ENCODE measurements at regions not wholly inside any gene's neighbourhood (a gene's known extent, or its start where the extent isn't known, plus 50 kb on each side); places are given as distances from the start of the nearest gene placed in this dataset.
"Not testable (repeated sequence)": the region's sequence is repeated elsewhere in the genome, so short reads cannot be mapped to it uniquely, and the experiment has no call there.

DNA sequence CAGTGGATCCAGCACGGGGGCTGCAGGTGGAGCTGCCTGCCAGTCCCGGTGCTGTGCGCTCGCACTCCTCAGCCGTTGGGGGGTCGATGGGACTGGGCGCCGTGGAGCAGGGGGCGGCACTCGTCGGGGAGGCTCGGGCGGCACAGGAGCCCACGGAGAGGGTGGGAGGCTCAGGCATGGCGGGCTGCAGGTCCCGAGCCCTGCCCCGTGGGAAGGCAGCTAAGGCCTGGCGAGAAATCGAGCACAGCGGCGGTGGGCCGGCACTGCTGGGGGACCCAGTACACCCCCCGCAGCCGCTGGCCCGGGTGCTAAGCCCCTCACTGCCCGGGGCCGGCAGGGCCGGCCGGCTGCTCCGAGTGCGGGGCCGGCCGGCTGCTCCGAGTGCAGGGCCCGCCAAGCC lies 52.3 kb upstream of the MARK1 start:
- not testable (repeated sequence) for DNase-seq

DNA sequence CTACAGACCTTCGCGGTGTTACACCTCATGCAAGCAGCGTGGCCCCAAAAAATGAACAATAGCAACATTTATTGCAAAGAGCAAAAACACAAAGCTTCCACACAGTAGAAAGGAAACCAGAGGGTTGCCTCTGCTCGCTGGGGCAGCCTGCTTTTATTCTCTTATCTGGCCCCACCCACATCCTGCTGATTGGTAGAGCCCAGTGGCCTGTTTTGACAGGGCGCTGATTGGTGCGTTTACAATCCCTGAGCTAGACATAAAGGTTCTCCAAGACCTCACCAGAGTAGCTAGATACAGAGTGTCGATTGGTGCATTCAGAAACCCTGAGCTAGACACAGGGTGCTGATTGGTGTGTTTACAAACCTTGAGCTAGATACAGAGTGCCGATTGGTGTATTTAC lies 52.8 kb upstream of the MARK1 start:
- not testable (repeated sequence) for DNase-seq

DNA sequence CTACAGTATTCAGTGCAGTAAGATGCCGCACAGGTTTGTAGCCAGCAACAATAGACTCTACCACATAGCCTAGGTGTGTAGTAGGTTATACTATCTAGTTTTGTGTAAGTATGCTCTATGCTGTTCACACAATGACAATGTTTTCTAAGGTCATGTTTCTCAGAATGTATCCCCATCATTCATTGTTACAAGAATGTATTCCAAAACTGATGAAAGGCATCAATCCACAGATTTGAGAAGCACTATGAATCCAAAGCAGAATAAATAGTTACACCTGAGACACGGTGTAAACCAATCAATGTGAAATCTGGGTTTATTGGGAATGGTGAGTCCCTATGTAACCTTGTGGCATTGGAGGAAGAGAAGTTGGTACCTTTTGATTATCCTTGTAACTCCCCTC lies 54.5 kb upstream of the MARK1 start:
- DNase-seq, result no peak

DNA sequence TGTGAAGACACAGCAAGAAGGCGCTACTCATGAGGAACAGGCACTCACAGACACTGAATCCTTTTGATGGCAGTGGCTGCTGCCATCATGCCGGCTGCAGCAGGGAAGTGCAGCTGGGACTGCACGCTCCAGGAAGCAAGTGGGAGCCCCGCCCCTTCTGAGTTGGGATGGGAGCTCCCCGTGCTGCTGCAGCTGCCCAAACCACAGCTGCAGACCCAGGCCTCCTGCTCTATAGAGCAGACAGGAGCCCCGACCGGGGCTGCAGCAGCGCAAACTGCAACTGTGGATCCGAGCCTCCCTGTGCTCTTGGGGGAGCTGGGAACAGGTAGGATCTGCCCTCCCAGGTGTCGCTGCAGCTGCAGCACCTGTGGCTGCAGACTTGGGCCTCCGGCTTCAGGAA lies 65.2 kb upstream of the MARK1 start:
- no peak for DNase-seq

DNA sequence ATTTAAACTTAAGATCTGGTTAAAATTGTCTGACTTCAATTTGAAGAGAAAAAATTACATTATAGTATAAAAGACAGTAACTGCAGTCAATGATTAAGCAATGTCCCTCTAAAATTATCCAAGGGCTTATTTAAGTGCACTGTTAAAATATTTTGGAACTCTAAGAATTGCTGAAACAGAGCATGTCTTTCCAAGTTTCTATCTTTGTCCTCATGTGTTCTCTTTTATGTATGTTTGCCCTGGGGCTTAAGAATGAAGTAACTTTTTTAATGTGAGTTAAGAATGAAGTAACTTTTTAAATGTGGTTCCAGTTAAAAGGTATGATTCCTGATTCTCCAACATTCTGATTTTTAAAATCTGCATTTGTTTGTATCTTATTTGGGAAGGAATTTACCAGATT lies 69.0 kb upstream of the MARK1 start:
- DNase-seq, result no peak

DNA sequence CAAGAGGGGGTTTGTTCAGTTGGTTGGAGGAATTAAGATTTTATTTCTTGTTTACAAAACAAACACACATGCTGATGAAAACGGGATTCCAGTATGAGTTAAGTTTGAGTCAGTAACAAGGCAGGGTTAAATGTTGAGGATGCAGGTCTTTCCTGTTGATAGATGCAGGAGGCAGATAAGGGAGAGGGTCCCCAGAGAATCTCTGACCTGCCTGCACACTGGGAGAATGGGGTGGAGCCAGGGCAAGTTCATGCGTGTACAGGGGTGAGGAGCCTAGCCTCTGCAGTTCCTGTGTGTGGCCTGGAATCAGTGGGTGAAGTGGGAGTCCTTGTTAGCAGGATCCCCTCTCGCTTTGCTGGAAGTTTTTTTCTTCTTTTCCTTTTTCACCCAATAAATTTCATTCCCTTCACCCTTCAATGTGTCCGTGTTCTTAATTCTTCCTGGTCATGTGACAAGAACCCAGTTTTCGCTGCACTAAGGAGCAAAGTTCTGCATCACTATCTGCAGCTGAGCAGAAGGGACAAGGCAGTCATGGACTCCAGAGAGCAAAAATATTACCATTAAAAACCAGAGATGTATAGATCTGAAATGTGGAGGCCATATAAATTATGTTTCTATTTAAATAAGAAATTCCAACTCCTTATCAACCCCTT lies 69.9 kb upstream of the MARK1 start:
- DNase-seq, result no peak

DNA sequence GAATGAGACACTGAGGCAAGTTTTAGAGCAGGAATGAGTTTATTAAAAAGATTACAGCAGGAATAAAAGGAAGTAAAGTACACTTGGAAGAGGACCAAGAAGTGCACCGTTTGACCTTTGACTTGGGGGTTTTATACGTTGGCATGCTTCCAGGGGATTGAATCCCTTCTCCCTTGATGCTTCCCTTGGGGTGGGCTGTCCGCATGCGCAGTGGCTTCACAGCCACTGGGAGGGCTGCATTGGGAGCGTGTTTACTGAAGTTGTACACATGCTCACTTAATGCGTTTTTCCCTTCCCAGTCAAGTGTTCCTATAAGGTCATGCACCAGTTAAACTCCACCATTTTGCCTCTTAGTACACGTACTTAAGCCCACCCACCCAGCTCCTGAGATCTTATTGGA lies 72.4 kb upstream of the MARK1 start:
- no peak for DNase-seq

DNA sequence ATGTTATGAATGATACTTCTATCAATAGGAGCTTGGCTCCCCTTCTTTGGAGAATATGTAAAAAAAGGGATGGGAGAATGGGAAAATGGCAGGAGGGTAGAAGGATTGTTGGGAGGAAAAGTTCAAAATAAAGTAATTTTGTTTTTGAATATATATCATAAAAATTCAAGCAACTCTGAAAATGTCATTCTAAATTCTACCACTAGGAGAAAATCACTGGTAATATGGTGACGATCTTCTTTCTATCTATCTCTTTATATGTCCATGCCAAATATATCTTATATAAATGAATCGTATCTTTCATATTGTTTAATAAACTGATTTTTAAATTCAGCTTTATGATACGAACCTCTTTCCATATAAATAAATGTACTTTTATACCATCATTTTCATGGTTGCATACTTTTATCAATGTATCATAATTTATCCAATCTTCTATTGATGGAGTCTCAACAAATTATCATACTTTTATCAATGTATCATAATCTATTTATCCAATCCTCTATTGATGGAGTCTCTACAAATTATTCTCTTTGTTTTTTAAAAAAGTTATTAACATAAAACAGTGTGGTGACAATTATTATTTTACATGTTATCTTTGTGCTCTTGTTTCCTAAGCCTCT lies 73.7 kb upstream of the MARK1 start:
- no peak for DNase-seq

DNA sequence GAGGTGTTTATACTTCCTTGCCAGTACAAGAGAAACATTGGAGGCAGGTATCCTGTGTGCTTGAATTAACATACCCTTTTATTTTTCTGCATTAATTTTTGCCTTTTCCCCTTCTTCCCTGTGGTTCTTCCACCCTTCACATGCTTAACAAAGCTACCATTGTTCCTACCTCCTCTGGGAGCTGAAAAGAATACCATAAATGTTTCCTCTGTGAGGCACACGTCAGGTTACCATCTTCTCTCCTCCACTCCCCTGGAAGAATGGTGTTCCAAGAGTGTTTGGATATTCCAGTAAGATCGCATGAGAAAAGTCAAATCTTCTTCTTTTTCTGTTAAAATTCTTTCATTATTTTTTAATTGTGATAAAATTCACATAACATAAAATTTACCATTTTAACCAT lies 74.6 kb upstream of the MARK1 start:
- DNase-seq, result no peak

DNA sequence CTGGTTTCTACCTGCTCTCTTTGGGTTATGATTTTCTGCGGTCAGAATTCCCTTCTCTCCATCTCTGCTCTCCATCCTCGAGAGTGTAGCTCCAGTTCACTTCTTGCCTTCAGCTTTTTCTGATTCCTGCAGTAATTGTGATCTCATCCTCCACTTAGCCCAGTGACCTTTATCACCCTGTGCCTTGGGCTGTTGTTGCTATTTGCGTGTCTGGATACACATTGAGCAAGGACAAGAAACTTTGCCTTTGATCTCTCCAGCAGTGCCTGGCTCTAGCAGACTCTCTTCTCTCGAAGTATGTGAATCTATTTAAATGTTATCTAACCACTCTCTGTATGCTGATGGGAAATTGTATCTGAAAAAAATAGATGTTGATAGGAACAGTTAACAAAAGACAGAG lies 76.4 kb upstream of the MARK1 start:
- DNase-seq, result no peak

DNA sequence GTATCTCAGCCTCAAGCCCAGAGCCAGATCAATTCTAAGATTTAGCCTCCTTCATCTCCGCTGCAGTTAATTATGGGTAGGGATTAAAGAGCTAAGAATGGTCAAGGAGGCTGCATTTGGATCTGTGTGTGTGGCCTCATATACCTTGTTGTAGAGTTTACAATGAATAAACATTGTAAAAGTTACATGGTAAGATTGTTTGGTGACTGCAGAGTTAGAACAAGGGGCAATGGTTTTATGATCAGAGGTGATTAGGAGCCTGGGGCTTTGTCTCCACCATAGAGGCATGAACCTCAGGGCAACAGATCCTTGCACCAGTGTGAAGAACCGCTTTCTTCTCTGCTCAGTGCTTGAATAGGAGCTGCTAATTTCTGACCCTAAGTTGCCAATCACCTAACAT lies 77.0 kb upstream of the MARK1 start:
- no peak for DNase-seq

DNA sequence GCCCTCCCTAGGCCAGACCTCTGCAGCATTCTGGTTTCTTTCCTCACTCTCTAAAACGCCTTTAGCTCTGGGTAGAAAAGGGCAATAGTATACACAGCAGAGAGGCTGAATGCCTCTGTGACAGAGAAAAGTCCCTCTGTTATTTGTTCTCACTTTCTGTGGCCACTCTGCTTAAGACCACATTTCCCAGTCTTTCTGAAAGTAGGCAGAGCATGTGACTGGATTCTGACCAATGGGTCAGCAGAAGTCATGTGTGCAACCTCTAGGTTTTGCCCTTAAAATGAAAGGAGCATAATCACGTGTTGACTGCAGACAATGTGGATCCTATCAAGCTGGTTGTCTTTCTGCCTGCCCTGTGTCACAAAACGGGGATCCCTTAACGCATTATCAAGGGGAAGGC lies 79.7 kb upstream of the MARK1 start:
- DNase-seq, result no peak

DNA sequence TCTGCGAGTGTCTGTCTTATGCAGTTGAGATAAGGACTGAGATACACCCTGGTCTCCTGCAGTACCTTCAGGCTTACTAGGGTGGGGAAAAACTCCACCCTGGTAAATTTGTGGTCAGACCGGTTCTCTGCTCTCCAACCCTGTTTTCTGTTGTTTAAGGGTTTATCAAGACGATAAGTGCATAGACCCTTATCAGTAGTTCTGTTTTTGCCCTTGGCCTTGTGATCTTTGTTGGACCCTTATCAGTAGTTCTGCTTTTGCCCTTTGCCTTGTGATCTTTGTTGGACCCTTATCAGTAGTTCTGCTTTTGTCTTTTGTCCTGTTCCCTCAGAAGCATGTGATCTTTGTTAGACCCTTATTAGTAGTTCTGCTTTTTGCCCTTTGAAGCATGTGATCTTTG lies 83.3 kb upstream of the MARK1 start:
- DNase-seq, result not testable (repeated sequence)

DNA sequence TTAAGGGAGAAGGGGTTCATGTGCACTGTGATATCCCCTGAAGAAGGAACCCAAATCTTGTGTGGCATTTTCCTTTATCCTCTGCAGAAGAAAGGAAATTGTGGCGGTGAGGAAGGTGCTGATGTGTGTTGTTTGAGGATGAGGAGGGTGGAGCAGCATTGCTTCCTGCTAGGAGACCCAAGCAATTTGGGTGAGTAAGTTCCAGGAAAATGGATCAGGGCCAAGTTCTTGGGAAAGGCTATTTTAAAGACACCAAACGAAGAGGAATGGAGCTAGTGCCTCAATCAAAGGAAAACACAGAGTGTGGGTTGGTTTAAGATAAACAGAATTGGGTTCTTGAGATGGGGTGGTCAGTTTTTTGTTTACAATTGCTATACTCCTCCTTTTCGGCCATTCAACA lies 86.7 kb upstream of the MARK1 start:
- no peak for DNase-seq

DNA sequence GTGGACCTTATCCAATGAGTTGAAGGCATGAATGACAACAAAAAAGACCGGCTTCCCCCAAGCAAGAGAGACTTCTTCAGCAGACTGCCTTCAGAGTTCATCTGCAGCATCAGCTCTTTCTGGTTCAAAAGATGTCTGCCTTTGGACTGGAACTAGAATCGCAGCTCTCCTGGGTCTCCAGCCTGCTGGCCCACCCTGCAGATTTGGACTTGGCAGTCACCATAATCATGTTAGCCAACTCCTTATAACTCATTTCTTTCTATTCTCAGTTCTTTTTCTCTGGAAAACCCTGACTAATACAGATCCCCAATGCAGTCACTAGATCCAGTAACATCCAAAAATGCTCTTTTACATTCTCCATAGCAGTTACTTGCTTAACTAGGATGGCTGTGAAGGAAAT lies 89.2 kb upstream of the MARK1 start:
- no peak for DNase-seq

DNA sequence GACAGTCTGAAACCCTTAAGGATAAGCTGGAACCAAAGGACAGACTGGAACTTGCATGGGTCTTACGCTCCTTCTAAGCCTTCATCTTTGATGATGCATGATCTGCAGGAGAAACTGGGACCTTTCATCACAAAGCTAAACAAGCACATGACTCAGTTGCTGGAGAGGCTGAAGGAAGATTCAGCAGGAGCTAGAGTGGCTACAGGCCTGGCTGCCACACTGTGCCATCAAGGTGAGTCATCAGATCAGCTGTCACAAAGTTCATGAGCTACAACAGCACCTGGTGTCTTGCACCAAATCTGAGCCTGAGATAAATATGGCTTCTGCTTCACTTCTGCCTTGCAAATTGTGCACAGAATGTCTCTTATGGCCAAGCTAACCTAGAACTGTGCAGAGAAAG lies 95.5 kb upstream of the MARK1 start:
- DNase-seq, result no peak

DNA sequence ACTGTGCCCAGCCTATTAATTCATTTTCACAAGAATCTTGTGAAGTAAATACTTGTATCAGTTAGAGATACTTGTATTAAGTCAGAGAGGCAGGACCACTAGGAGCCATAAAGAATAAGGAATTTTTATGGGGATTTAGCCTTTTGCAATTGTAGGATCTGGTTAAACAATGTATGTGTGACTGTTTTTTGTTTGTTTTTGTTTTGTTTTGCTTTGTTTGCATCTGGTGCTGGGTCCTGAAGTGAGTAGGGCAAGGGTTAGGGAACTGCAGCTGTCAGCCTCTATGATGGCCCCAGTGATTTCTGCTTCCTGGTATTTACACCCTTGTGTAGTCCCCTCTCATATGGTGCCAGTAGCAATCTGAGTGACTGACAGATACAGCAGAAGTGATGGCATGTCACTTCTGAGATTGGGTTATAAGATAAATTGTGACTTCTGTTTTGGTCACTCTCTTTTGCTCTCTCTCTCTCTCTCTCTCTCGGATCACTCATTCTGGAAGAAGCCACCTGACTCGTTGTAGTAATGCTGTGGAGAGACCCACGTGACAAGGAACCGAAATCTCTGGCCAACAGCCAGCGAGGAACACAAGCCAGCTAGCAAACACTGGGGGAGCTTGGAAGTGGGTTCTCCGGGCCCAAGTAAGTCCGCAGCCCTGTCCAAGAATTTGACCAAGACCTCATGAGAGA lies 96.2 kb upstream of the MARK1 start:
- no peak for DNase-seq

DNA sequence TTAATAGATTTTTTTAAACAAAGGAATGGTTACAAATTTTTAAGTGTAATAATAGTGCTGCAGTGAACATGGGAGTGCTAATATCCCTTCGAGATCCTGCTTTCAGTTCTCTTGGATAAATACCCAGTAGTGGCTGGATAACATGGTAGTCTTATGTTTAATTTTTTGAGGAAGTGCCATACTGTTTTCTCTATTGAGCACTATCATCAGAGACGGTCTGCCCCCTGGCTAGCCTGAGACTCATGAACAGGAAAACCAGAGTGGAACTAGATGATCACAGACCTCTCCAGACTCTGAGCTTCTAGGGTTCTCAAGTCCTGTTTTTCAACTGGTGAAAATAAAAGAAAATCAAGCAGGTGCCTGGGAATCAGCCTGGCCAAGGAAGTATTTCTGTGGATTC lies 97.3 kb upstream of the MARK1 start:
- no peak for DNase-seq

DNA sequence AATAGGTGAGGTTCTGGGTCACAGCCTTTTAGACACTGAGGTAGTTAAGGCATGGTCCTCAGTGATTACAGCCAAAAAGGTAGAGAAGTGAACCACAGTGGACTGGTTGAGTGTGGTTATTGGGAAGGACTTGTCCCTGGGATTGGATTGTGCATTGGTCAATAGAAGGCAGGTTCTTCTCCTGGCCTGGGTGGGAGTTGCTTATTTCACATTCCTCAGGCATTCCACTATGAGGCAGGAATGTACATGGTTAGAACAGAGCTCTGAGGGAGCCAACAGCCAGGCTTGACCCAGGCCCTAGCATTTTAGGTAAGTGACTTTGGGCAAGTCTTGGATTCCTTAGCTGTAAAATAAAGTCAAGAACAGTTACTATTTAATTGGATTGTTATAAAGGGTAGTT lies 97.9 kb upstream of the MARK1 start:
- no peak for DNase-seq

DNA sequence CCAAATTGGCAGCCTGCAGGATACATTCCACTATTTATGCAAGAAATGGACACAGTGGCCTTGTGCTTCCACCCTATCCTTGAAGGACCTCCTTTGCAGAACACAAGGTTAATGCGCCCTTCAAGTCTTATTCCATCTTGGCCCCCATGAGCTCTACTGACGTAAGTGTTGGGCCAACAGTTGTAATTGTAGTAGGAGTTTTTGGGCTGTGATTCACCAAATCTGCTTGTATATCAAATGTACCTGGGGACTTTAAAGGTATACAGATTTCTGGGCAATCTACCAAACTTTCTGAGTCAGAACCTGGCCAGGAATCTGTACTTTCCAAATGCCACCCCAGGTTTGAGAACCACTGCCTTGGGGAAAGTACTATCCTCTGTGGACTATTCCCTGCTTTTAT lies 100.9 kb upstream of the MARK1 start:
- DNase-seq, result no peak

DNA sequence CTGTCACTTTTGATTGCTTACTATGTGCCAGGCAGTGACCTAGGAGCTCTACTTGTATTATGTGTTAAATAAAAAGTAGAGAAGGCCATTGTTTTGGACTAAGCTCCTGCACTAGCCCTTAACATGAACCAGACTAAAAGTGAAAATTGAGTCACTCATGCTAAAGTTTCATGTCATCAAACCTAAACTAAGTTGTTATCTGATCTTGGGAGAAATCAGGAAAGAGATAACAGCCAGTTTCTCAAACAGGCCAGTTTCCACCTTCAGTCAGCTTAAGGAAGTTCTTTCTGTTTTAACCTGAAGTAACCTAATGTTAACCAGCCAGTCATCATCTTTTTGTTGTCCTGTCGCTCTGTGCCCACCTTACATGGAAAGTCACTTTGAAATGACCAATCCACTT lies 102.1 kb upstream of the MARK1 start:
- DNase-seq, result no peak

DNA sequence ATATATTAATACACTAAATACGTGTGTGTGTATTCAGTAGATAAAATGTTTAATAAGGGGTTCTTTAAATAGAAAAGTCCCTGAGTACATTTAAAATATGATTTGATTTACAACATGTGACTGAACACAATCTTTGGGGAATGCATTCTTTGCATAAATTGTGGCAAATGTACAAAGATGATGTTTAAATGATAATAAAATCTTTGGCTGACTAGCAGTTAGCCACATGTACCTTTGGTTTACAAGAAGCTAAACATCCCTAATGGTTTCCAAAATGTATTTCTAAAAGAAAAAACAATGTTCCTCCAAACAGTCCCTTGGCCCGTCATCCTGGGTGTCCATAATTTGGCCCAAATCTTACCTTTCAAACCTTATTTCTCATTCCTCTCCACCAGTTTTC lies 106.4 kb upstream of the MARK1 start:
- no peak for DNase-seq

DNA sequence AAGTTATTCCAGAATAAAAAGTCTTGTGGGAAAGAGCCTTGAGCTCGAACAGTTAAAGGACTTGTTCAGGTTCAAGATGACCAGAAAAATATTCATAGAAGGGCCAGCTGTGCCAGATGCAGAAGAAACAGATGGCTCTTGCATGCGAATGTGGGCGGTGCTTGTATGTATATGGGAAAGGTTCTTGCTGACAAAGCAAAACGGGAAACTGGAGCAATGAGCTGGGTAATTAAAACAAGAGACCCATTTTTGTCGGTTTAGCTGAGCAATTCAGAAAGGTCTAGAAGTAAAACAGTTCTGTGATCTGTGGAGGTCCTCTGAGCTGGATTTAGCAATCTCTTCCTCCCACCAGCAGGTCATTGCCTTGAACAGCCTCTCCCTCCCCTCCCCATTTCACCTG lies 107.2 kb upstream of the MARK1 start:
- no peak for DNase-seq

DNA sequence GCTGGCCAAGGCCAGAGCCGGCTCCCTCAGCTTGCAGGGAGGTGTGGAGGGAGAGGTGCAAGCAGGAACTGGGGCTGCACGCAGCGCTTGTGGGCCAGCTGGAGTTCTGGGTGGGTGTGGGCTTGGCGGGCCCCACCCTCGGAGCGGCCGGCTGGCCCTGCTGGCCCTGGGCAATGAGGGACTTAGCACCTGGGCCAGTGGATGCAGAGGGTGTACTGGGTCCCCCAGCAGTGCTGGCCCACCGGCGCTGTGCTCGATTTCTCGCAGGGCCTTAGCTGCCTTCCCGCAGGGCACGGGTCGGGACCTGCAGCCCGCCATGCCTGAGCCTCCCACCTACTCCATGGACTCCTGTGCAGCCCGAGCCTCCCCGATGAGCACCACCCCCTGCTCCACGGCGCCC lies 115.6 kb upstream of the MARK1 start:
- not testable (repeated sequence) for DNase-seq

DNA sequence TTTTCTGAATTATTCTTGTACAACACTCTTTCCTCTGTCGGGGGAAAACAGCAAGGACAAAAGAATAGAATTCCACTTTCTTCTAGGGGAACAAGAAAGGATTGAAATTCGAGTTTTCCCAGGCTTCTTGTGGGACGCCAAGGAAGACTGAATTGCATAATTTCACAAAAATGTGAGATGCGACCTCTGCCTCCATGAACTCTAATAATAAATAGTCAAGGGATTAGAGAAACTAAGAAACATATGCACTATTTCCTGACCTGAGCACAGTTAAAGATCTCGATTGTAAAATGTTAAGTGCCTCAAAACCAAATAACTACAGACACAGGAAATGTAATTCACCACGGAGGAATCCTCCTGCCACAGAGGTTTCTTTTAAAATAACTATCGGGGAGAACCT lies 117.3 kb upstream of the MARK1 start:
- DNase-seq, result no peak

Data from NCI-H1105 (cell line).